ENCODE measurements at regions not wholly inside any gene's neighbourhood (a gene's known extent, or its start where the extent isn't known, plus 50 kb on each side); places are given as distances from the start of the nearest gene placed in this dataset.

DNA sequence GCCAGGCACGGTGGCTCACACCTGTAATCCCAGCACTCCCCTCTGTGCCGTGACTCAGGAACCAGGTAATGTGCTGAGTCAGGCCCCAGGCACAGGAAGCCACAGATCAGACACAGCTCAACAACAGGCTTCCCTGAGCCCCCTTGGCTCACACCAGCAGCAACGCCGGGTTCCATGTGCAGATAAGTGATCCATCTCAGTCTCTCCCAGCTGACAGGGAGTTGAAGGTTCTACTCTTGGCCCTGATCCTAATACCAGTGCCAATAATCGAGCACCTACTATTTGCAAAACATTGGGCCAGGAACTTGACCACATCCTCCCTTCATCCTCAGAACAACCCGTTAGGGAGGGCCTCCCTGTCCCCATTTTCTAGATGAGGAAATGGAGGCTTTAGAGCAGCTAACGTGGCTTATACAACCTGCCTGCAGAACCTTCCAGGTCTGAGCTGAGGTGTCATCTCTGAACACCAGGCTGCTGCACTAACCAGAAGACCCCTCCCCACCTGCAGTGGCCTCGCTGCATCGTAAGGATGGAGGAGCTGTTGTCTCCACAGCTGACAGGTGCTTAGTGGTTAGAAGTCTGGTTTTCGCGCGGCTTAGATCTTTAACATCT is 64.8 kb upstream of the AMZ2 start:
- peak; percentile 70 for DNase-seq (ENCODE audit: low read depth, low spot score)

GRCh38 chr17:68184141-68184571 is 63.7 kb upstream of the AMZ2 start:
- peak; percentile 69 for DNase-seq (ENCODE audit: low read depth, low spot score)

DNA sequence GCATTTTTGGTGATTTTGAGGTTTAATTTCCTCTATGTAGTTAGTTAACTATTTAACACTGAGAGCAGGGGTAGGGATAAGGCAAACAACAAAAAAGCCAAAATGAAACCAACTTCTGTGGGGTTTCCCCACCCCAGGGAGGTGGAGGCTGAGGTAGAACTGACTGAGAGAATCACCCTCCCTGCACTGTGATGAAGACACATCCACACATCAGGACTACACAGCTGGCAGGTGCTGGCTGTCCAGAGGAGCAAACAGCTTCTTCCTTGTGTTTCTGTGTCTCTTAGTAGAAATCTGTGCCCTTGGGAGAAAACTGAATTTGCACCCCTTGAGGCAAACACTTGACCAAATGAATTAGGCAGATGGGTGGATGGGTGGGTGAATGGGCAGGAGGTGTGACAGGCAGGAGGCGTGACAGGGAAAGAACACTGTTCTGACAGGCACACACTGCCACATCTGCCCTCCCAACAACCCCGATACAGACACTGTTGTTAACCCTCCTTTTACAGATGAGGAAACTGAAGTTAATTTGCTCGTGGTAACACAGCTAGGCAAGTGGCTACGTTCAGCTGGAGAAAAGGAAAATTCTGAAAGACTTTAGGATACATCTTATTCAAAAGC is 62.9 kb upstream of the AMZ2 start:
- DNase-seq (ENCODE audit: low read depth, low spot score), result no peak

- DNase-seq (ENCODE audit: low read depth, low spot score), result no peak
These were observed 62.0 kb upstream of the AMZ2 start for GRCh38 chr17:68185820-68186219.

- DNase-seq (ENCODE audit: low read depth, low spot score), result no peak
These were observed 57.3 kb upstream of the AMZ2 start for GRCh38 chr17:68190495-68190894.

DNA sequence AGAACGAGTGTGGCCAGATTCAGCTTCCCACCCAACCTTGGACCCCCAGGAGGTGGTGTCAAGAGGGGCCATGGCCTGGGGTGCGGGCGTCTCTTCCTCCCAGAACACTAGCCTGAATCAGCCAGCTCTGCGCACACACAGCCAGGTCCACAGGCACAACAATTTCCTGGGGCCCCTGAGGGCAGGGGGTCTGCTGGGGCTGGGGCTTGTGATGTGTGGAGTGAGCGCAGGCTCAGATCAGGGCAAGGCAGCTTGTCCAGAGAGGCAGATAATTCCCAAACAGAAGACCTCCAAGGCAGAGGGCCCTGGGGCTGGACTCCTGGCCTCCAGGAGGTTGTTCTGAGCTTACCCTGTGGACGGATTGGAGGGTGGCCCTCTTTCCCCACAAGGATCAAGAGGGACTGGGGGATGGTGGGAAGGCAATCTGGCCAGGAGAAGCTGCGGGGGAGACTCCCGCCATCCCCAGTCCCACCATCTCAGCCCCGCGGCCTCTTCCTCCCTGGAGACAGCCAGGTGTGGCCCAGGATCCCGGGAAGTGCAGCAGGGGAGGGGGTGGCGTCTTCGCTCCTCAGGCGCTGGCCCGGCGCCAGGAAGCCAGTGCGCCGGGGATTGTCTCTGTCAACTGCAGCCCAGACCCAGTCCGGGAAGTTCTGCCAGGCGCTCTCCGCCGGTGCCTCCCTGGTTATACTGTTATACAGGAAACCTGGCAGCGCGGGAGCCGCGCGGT is 52.0 kb upstream of the AMZ2 start:
- DNase-seq (ENCODE audit: low read depth, low spot score), result peak; percentile 71

GRCh38 chr17:68196394-68197090 is 51.3 kb upstream of the AMZ2 start:
- DNase-seq (ENCODE audit: low read depth, low spot score), result no peak

- DNase-seq (ENCODE audit: low read depth, low spot score), result peak; percentile 47
These were observed 50.5 kb upstream of the AMZ2 start for GRCh38 chr17:68197091-68197996.

- peak; percentile 72 for DNase-seq (ENCODE audit: low read depth, low spot score)
These were observed 49.6 kb upstream of the AMZ2 start for GRCh38 chr17:68197997-68198930.

Measured in ELF-1 (cell line).